IgD-negative memory B cell (primary cell): ENCODE measurements at regions not wholly inside any gene's neighbourhood (a gene's known extent, or its start where the extent isn't known, plus 50 kb on each side); places are given as distances from the start of the nearest gene placed in this dataset.
"Not testable (repeated sequence)": the region's sequence is repeated elsewhere in the genome, so short reads cannot be mapped to it uniquely, and the experiment has no call there.

ENCODE experiments used
- H3K27ac Mint-ChIP-seq, 3 donors: one replicate each; pipeline ENCODE4 v1.8.0; 2020 to 2022; ENCODE audit warnings: mild to moderate bottlenecking in 3 of 3, mixed read lengths in 3 of 3, moderate library complexity in 1 of 3
- H3K27me3 Mint-ChIP-seq: one replicate; pipeline ENCODE4 v1.8.0; 2021; ENCODE audit warnings: mixed read lengths
- H3K36me3 Mint-ChIP-seq: one replicate; pipeline ENCODE4 v1.8.0; 2020; ENCODE audit warnings: mild to moderate bottlenecking, mixed read lengths
- H3K4me1 Mint-ChIP-seq, 3 donors: one replicate each; pipeline ENCODE4 v1.8.0; 2020 to 2022; ENCODE audit warnings: mixed read lengths in 3 of 3, mild to moderate bottlenecking in 1 of 3
- H3K4me3 Mint-ChIP-seq, 4 donors: one replicate each; pipeline ENCODE4 v1.8.0; 2020 to 2022; ENCODE audit warnings: mild to moderate bottlenecking in 4 of 4, mixed read lengths in 4 of 4, moderate library complexity in 3 of 4
- H3K9me3 Mint-ChIP-seq, 3 donors: one replicate each; pipeline ENCODE4 v1.8.0; 2020 to 2021; ENCODE audit warnings: mixed read lengths in 3 of 3, mild to moderate bottlenecking in 1 of 3

GRCh38 chrX:149420566-149420965, 84.5 kb downstream of the IDS start:
- not testable (repeated sequence) for H3K27me3 Mint-ChIP-seq, H3K27ac Mint-ChIP-seq, H3K4me1 Mint-ChIP-seq, H3K36me3 Mint-ChIP-seq, H3K4me3 Mint-ChIP-seq
- H3K9me3 Mint-ChIP-seq, result peaks cover 3 to 11% (median 4%) of the 10 kb centered on the region in 3 donors

- no peak overlapping the region for H3K4me3 Mint-ChIP-seq
- H3K27ac Mint-ChIP-seq, result no peak overlapping the region
- H3K4me1 Mint-ChIP-seq, result no peaks in the 10 kb centered on the region
- H3K9me3 Mint-ChIP-seq, result peaks cover 0 to 14% (median 7%) of the 10 kb centered on the region in 3 donors
- H3K27me3 Mint-ChIP-seq, result no peaks in the 10 kb centered on the region
- H3K36me3 Mint-ChIP-seq, result no peaks in the 10 kb centered on the region
Observed at GRCh38 chrX:149398027-149398426, 107.1 kb downstream of the IDS start.

- Mint-ChIP-seq H3K27ac (no peak overlapping the region), H3K4me3 (no peak overlapping the region), H3K9me3 (peaks cover 0 to 14% (median 3%) of the 10 kb centered on the region in 3 donors), H3K36me3 (no peaks in the 10 kb centered on the region), H3K4me1 (no peaks in the 10 kb centered on the region), H3K27me3 (no peaks in the 10 kb centered on the region)
Observed at GRCh38 chrX:149392921-149393320, 112.2 kb downstream of the IDS start.

GRCh38 chrX:149383852-149384251, 121.3 kb downstream of the IDS start:
- peaks cover 3 to 7% (median 4%) of the 10 kb centered on the region in 3 donors for H3K9me3 Mint-ChIP-seq
- H3K27me3 Mint-ChIP-seq, result no peaks in the 10 kb centered on the region
- H3K27ac Mint-ChIP-seq, result no peak overlapping the region
- H3K4me1 Mint-ChIP-seq, result peaks cover 0 to 2% (median 0%) of the 10 kb centered on the region in 3 donors
- no peak overlapping the region for H3K4me3 Mint-ChIP-seq
- H3K36me3 Mint-ChIP-seq, result no peaks in the 10 kb centered on the region

GRCh38 chrX:149374751-149375150, 130.4 kb downstream of the IDS start:
- H3K27me3 Mint-ChIP-seq, result peaks cover 4% of the 10 kb centered on the region
- H3K4me3 Mint-ChIP-seq, result no peak overlapping the region
- no peaks in the 10 kb centered on the region for H3K36me3 Mint-ChIP-seq
- no peaks in the 10 kb centered on the region for H3K4me1 Mint-ChIP-seq
- peaks cover 0 to 2% (median 2%) of the 10 kb centered on the region in 3 donors for H3K9me3 Mint-ChIP-seq
- no peak overlapping the region for H3K27ac Mint-ChIP-seq

- H3K27me3 Mint-ChIP-seq, result no peaks in the 10 kb centered on the region
- H3K9me3 Mint-ChIP-seq, result no peaks in the 10 kb centered on the region
- no peaks in the 10 kb centered on the region for H3K36me3 Mint-ChIP-seq
- no peaks in the 10 kb centered on the region for H3K4me1 Mint-ChIP-seq
- H3K27ac Mint-ChIP-seq, result no peak overlapping the region
- H3K4me3 Mint-ChIP-seq, result no peak overlapping the region
Observed at GRCh38 chrX:149372866-149373265, 132.2 kb downstream of the IDS start.

- H3K9me3 Mint-ChIP-seq, result no peaks in the 10 kb centered on the region
- H3K4me3 Mint-ChIP-seq, result no peak overlapping the region
- H3K4me1 Mint-ChIP-seq, result no peaks in the 10 kb centered on the region
- H3K27ac Mint-ChIP-seq, result no peak overlapping the region
- H3K36me3 Mint-ChIP-seq, result no peaks in the 10 kb centered on the region
- H3K27me3 Mint-ChIP-seq, result no peaks in the 10 kb centered on the region
Observed at GRCh38 chrX:149371986-149372385, 133.1 kb downstream of the IDS start.

GRCh38 chrX:149370097-149370496, 135.0 kb downstream of the IDS start:
- H3K4me1 Mint-ChIP-seq, result no peaks in the 10 kb centered on the region
- no peak overlapping the region for H3K4me3 Mint-ChIP-seq
- H3K27me3 Mint-ChIP-seq, result no peaks in the 10 kb centered on the region
- H3K27ac Mint-ChIP-seq, result no peak overlapping the region
- no peaks in the 10 kb centered on the region for H3K36me3 Mint-ChIP-seq
- no peaks in the 10 kb centered on the region for H3K9me3 Mint-ChIP-seq

GRCh38 chrX:149365552-149365951, 139.6 kb downstream of the IDS start:
- Mint-ChIP-seq H3K9me3 (peaks cover 0 to 6% (median 0%) of the 10 kb centered on the region in 3 donors), H3K27me3 (no peaks in the 10 kb centered on the region), H3K4me3 (no peak overlapping the region), H3K36me3 (no peaks in the 10 kb centered on the region), H3K27ac (no peak overlapping the region), H3K4me1 (no peaks in the 10 kb centered on the region)

- Mint-ChIP-seq H3K4me1 (no peaks in the 10 kb centered on the region), H3K4me3 (no peak overlapping the region), H3K9me3 (peaks cover 0 to 6% (median 0%) of the 10 kb centered on the region in 3 donors), H3K27me3 (no peaks in the 10 kb centered on the region), H3K36me3 (no peaks in the 10 kb centered on the region), H3K27ac (no peak overlapping the region)
Observed at GRCh38 chrX:149365061-149365460, 140.0 kb downstream of the IDS start.

GRCh38 chrX:149363965-149364364, 141.1 kb downstream of the IDS start:
- peaks cover 0 to 6% (median under 1%) of the 10 kb centered on the region in 3 donors for H3K9me3 Mint-ChIP-seq
- no peaks in the 10 kb centered on the region for H3K27me3 Mint-ChIP-seq
- H3K4me1 Mint-ChIP-seq, result no peaks in the 10 kb centered on the region
- no peak overlapping the region for H3K27ac Mint-ChIP-seq
- no peaks in the 10 kb centered on the region for H3K36me3 Mint-ChIP-seq
- no peak overlapping the region for H3K4me3 Mint-ChIP-seq

- H3K4me1 Mint-ChIP-seq, result no peaks in the 10 kb centered on the region
- no peak overlapping the region for H3K4me3 Mint-ChIP-seq
- peaks cover 0 to 4% (median 1%) of the 10 kb centered on the region in 3 donors for H3K9me3 Mint-ChIP-seq
- no peak overlapping the region for H3K27ac Mint-ChIP-seq
- H3K27me3 Mint-ChIP-seq, result no peaks in the 10 kb centered on the region
- H3K36me3 Mint-ChIP-seq, result no peaks in the 10 kb centered on the region
Observed at GRCh38 chrX:149346306-149346705, 158.8 kb downstream of the IDS start.

GRCh38 chrX:149322316-149322715, 182.8 kb downstream of the IDS start:
- H3K27ac Mint-ChIP-seq, result no peak overlapping the region
- no peaks in the 10 kb centered on the region for H3K4me1 Mint-ChIP-seq
- no peaks in the 10 kb centered on the region for H3K36me3 Mint-ChIP-seq
- peaks cover 0 to 2% (median 0%) of the 10 kb centered on the region in 3 donors for H3K9me3 Mint-ChIP-seq
- peaks cover 2% of the 10 kb centered on the region for H3K27me3 Mint-ChIP-seq
- no peak overlapping the region for H3K4me3 Mint-ChIP-seq

- no peak overlapping the region for H3K4me3 Mint-ChIP-seq
- no peaks in the 10 kb centered on the region for H3K27me3 Mint-ChIP-seq
- no peaks in the 10 kb centered on the region for H3K4me1 Mint-ChIP-seq
- H3K36me3 Mint-ChIP-seq, result no peaks in the 10 kb centered on the region
- peaks cover 0 to under 1% (median 0%) of the 10 kb centered on the region in 3 donors for H3K9me3 Mint-ChIP-seq
- no peak overlapping the region for H3K27ac Mint-ChIP-seq
Observed at GRCh38 chrX:149313871-149314371, 191.2 kb downstream of the IDS start.

- H3K4me3 Mint-ChIP-seq, result no peak overlapping the region
- H3K4me1 Mint-ChIP-seq, result no peaks in the 10 kb centered on the region
- no peak overlapping the region for H3K27ac Mint-ChIP-seq
- H3K9me3 Mint-ChIP-seq, result no peaks in the 10 kb centered on the region
- H3K27me3 Mint-ChIP-seq, result no peaks in the 10 kb centered on the region
- H3K36me3 Mint-ChIP-seq, result no peaks in the 10 kb centered on the region
Observed at GRCh38 chrX:149312988-149313387, 192.1 kb downstream of the IDS start.

- no peaks in the 10 kb centered on the region for H3K4me1 Mint-ChIP-seq
- no peak overlapping the region for H3K4me3 Mint-ChIP-seq
- H3K27ac Mint-ChIP-seq, result no peak overlapping the region
- H3K27me3 Mint-ChIP-seq, result no peaks in the 10 kb centered on the region
- H3K9me3 Mint-ChIP-seq, result no peaks in the 10 kb centered on the region
- H3K36me3 Mint-ChIP-seq, result no peaks in the 10 kb centered on the region
Observed at GRCh38 chrX:149312097-149312496, 193.0 kb downstream of the IDS start.

- H3K27me3 Mint-ChIP-seq, result peaks cover 1% of the 10 kb centered on the region
- H3K36me3 Mint-ChIP-seq, result peaks cover 2% of the 10 kb centered on the region
- no peak overlapping the region for H3K27ac Mint-ChIP-seq
- no peak overlapping the region for H3K4me3 Mint-ChIP-seq
- no peaks in the 10 kb centered on the region for H3K4me1 Mint-ChIP-seq
- H3K9me3 Mint-ChIP-seq, result no peaks in the 10 kb centered on the region
Observed at GRCh38 chrX:149302705-149303104, 202.4 kb downstream of the IDS start.
